HG02642 (cell line): ENCODE measurements at regions not wholly inside any gene's neighbourhood (a gene's known extent, or its start where the extent isn't known, plus 50 kb on each side); places are given as distances from the start of the nearest gene placed in this dataset.

Experiments
- ATAC-seq: cut with Tn5 transposase; IDR thresholded peaks from one replicate; pipeline ENCODE4 v1.9.1; 2021; ENCODE audit warnings: mild to moderate bottlenecking; ENCODE audit not compliant: unreplicated experiment, poor library complexity

GRCh38 chr11:33617672-33618350 lies 82.8 kb downstream of the C11orf91 start:
- ATAC-seq, result no peak

DNA sequence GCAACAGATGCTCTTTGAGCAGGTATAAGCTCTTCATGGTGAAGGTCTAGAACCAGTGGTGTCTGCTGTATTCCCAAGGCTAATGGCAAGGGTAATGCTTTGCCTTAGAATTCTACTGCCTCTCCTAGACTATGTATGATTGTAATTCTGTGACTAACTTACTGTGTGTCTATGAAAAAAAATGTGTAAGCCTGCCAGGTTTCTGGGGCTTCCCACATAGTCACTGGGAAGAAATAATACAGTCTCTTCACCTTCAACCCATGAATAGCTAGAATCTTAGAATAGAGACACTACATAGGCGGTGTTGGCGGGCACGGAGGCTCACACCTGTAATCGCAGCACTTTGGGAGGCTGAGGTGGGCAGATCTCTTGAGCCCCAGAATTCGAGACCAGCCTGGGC lies 84.1 kb downstream of the C11orf91 start:
- ATAC-seq, result no peak

DNA sequence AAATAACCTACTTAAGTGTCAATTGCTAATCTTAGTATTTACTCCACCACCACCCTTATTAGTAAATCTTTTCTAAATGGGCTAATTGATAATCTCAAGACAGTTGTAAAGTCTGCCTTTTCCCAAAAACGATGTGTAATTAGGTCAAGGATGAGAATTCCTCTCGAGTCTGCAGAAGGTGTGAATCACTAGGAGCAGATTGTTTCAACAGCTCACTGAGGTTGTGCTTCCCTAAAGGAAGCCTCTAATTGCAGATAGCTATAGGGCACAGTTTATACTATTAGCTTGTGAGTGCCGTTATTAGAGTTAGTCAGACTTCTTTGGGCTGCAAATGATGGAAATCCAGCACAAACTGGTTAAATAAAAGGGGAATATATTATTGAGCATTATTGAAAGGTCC lies 84.9 kb downstream of the C11orf91 start:
- ATAC-seq, result no peak

DNA sequence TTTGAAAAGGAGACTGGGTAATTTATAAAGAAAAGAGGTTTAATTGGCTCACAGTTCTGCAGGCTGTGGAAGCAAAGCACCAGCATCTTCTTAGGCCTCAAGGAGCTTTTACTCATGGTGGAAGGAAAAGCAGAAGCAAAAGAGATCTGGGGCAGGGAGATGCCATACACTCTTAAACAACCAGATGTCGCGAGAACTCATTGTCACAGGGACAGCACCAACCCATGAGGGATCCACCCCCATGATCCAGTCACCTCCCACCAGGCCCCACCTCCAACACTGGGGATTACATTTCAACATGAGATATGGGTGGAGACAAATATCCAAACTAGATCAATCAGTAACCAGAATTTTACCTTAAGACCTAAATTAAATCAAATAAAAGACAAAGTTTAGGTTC lies 87.2 kb downstream of the C11orf91 start:
- ATAC-seq, result no peak

DNA sequence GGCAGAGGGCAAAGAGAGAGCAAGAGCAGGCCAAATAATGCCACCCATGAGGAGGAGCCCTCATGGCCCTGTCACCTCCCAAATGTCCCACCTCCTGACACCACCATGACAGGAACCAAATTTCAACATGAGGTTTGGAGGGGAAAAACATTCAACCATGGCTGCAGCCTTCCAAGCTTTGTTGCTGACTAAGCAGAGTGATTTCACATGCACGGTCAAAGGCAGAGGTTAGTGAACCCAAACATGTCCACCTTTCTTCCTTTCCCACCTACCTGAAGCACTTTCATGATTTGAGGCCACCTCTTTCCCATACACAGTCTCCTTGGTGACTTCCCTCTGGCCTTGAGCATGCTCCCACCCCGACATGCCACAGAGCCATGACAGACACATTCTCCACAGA lies 89.7 kb downstream of the C11orf91 start:
- no peak for ATAC-seq

GRCh38 chr11:33608386-33608785 lies 92.2 kb downstream of the C11orf91 start:
- no peak for ATAC-seq

GRCh38 chr11:33606762-33607161 lies 93.9 kb downstream of the C11orf91 start:
- ATAC-seq, result no peak

GRCh38 chr11:33605703-33606102 lies 94.9 kb downstream of the C11orf91 start:
- ATAC-seq, result no peak

- no peak for ATAC-seq
These were observed 102.1 kb downstream of the C11orf91 start for GRCh38 chr11:33598426-33599069.

DNA sequence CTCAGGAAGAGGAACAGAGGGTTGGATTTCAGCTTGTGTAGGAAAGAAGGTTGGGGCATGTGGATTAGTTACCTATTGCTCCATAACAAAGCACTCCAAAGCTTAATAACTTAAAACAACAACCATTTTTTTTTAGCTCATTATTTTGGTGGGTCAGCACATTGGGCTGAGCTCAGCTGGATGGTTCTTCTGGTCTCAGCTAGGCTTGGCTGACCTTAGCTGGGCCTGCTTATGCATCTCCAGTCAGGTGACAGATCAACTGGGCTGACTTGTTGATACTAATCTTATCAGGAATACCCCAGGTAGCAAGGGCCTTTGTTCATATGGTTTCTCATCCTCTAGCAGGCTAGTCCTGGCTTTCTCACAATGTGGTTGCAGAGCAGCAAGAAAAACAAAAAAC lies 106.4 kb downstream of the C11orf91 start:
- no peak for ATAC-seq

GRCh38 chr11:33590441-33590840 lies 110.2 kb downstream of the C11orf91 start:
- ATAC-seq, result no peak

DNA sequence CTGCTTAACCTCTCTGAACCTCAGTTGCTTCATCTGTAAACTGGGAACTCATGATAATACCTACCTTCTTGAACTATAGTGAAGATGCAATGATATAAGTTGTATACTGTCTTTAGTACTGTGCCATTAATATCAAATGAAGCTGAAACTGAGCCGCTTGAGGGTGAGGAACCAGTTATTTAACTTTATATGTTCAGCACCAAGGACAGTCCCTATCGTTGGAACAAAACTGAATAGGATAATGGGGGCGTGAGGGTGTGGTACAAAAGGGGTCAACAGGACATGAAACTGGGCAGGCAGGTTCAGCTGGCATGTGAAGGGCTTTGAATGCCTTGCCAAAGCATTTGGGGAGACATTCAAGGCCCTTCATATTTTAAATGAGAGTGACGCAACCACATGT lies 112.6 kb downstream of the C11orf91 start:
- no peak for ATAC-seq

GRCh38 chr11:33585586-33586209 lies 114.9 kb downstream of the C11orf91 start:
- no peak for ATAC-seq

GRCh38 chr11:33582636-33583325 lies 117.8 kb downstream of the C11orf91 start:
- ATAC-seq, result no peak

GRCh38 chr11:33579101-33579500 lies 121.5 kb downstream of the C11orf91 start:
- no peak for ATAC-seq

DNA sequence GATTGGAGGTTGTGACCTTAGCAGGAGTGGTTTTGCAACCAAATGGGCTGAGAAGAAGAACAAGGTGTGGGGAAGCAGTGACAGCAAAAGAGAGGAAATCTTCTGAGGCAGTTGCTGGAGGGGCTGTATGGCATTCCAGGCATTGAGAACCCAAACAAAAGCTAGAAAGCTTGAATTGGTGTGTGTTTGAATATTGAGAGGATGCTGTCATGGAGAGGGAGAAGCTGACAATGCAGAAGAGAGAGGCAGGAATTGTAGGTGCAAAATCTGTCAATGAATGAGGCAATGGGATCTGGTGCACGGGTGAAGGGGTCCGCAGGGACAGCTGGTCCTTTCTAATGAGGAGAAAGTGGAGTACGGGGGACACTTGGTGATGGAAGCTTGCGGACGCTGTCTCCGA lies 123.4 kb downstream of the C11orf91 start:
- no peak for ATAC-seq

DNA sequence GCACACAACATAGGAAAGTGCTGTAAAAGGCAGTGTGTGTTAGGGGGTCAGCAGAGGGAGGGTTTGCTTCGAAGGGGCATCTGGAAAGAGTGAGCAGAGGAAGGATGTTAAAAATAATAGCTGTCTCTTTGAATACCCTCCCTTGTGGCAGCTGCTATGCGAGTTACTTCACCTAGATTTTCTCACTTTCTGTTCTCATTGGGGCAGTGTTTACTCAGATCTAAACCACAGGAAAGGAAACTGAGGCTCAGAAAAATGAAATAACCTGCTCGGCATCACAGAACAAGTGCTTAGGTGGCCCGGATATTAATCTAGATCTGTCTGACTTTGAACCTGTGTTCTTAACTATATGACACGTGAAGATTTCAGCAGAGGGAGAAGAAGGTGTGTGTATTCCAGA lies 125.3 kb downstream of the C11orf91 start:
- ATAC-seq, result peak; percentile 73

GRCh38 chr11:33574331-33574730 lies 126.3 kb downstream of the C11orf91 start:
- no peak for ATAC-seq

- no peak for ATAC-seq
These were observed 131.3 kb downstream of the C11orf91 start for GRCh38 chr11:33569333-33569732.

GRCh38 chr11:33567004-33567403 lies 133.6 kb downstream of the C11orf91 start:
- no peak for ATAC-seq

- ATAC-seq, result no peak
These were observed 135.7 kb downstream of the C11orf91 start for GRCh38 chr11:33564856-33565453.
